ENCODE measurements at regions not wholly inside any gene's neighbourhood (a gene's known extent, or its start where the extent isn't known, plus 50 kb on each side); places are given as distances from the start of the nearest gene placed in this dataset.
"Not testable (repeated sequence)": the region's sequence is repeated elsewhere in the genome, so short reads cannot be mapped to it uniquely, and the experiment has no call there.

DNA sequence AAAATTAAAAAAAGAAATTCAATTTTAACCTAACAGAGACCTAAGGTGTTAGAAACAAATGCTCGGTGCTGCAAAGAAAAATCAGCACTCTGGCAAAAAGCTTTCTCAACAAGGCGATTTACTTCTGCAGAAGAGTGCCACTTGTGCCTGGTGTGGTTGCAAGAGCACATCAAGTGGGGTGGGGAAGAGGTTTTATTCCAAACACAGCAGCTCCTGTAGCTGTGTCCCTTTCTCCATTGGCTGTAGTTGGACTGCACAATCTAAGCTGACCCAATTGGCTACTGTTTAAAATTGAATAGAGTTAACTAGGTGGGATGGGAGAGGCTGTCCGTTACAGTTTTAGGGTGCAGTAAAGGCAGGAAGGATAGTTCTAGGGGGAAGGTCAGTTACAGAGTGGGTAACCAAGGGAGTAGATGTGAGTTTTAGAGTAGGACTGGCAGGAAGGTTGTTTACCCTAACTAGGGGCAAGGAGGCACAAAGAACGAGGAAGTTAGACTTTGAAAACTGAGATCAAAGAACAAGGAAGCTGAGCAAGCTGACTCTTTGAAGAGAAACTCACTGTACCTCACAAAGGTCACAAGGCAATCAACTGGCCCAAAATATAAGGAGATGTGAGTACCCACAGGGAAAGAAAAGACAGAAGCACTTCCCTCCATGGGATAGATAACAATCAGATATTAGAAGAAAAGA lies 145.7 kb downstream of the LIG4 start:
- Histone ChIP-seq H3K79me2 (ENCODE audit: insufficient read depth, low read length) (no peaks in the 10 kb centered on the region), H3K36me3 (ENCODE audit: insufficient read depth, low read length) (no peaks in the 10 kb centered on the region), H3F3A (ENCODE audit: low read depth) (no peaks in the 10 kb centered on the region), H3K9me3 (ENCODE audit: insufficient read depth, low read depth, low read length) (no peaks in the 10 kb centered on the region), H3K9ac (ENCODE audit: low read depth, low read length, poor library complexity, severe bottlenecking) (no peak overlapping the region), H4K20me1 (ENCODE audit: insufficient read depth, low read length, poor library complexity, severe bottlenecking) (no peaks in the 10 kb centered on the region), H2AFZ (ENCODE audit: low read length) (no peak overlapping the region), H3K4me1 (ENCODE audit: insufficient read depth, low read length, poor library complexity, severe bottlenecking) (no peaks in the 10 kb centered on the region), H3K4me3 (ENCODE audit: low read length, poor library complexity, severe bottlenecking) (no peak overlapping the region), H3K27me3 (ENCODE audit: insufficient read depth, low read length, poor library complexity, severe bottlenecking) (no peaks in the 10 kb centered on the region), H3K9me2 (replicated peaks; ENCODE audit: low read depth, low read length) (no peaks in the 10 kb centered on the region), H3K4me2 (ENCODE audit: low read depth, low read length, poor library complexity, severe bottlenecking) (no peak overlapping the region)
- TF ChIP-seq EZH2phosphoT487 (IDR thresholded peaks at IDR 0.05; ENCODE audit: borderline replicate concordance): no peak
- TF ChIP-seq, protein P1, sequence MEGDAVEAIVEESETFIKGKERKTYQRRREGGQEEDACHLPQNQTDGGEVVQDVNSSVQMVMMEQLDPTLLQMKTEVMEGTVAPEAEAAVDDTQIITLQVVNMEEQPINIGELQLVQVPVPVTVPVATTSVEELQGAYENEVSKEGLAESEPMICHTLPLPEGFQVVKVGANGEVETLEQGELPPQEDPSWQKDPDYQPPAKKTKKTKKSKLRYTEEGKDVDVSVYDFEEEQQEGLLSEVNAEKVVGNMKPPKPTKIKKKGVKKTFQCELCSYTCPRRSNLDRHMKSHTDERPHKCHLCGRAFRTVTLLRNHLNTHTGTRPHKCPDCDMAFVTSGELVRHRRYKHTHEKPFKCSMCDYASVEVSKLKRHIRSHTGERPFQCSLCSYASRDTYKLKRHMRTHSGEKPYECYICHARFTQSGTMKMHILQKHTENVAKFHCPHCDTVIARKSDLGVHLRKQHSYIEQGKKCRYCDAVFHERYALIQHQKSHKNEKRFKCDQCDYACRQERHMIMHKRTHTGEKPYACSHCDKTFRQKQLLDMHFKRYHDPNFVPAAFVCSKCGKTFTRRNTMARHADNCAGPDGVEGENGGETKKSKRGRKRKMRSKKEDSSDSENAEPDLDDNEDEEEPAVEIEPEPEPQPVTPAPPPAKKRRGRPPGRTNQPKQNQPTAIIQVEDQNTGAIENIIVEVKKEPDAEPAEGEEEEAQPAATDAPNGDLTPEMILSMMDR (conservative IDR thresholded peaks at IDR 0.05; ENCODE audit: low read length): no peak

DNA sequence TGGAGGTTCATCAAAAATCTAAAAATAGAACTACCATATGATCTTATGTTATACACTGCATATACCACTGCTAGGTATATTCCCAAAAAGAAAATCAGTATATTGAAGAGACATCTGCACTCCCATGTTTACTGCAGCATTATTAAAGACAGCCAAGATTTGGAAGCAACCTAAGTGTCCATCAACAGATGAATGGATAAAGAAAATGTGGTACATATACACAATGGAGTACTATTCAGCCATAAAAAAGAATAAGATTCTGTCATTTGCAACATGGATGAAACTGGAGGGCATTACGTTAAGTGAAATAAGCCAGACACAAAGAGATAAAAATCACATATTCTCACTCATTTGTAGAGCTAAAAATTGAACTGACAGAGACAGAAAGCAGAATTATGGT lies 151.0 kb downstream of the LIG4 start:
- H3K4me2 ChIP-seq (ENCODE audit: low read depth, low read length, poor library complexity, severe bottlenecking); H3K36me3 ChIP-seq (ENCODE audit: insufficient read depth, low read length); H3K9me2 ChIP-seq (replicated peaks; ENCODE audit: low read depth, low read length); H4K20me1 ChIP-seq (ENCODE audit: insufficient read depth, low read length, poor library complexity, severe bottlenecking); H3K4me3 ChIP-seq (ENCODE audit: low read length, poor library complexity, severe bottlenecking); H3K4me1 ChIP-seq (ENCODE audit: insufficient read depth, low read length, poor library complexity, severe bottlenecking); H3K27me3 ChIP-seq (ENCODE audit: insufficient read depth, low read length, poor library complexity, severe bottlenecking); H3K9me3 ChIP-seq (ENCODE audit: insufficient read depth, low read depth, low read length); H3K79me2 ChIP-seq (ENCODE audit: insufficient read depth, low read length); H2AFZ ChIP-seq (ENCODE audit: low read length); H3K9ac ChIP-seq (ENCODE audit: low read depth, low read length, poor library complexity, severe bottlenecking); H3F3A ChIP-seq (ENCODE audit: low read depth): not testable (repeated sequence)

DNA sequence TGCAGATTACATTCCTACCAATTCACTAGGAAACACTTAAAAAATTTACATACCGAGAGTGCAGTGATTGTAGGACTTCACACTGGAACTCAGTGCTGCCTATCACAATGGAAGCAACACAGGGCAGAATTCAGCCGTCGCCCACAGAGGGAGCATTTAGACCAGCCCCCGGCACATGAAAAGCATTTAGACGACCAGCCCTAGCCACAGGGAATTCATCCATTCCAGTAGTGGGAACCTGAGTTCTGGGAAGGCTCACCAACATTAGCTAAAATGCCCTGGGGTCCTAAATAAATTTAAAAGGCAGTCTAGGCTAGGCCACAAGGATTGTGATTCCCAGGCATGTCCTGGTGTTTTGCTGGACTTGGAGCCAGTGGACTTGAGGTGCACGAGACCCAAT lies 155.2 kb downstream of the LIG4 start:
- Histone ChIP-seq H3K4me1 (ENCODE audit: insufficient read depth, low read length, poor library complexity, severe bottlenecking) (no peaks in the 10 kb centered on the region), H3K27me3 (ENCODE audit: insufficient read depth, low read length, poor library complexity, severe bottlenecking) (no peaks in the 10 kb centered on the region), H3K36me3 (ENCODE audit: insufficient read depth, low read length) (no peaks in the 10 kb centered on the region), H4K20me1 (ENCODE audit: insufficient read depth, low read length, poor library complexity, severe bottlenecking) (no peaks in the 10 kb centered on the region), H2AFZ (ENCODE audit: low read length) (no peak overlapping the region), H3K9ac (ENCODE audit: low read depth, low read length, poor library complexity, severe bottlenecking) (no peak overlapping the region), H3K9me2 (replicated peaks; ENCODE audit: low read depth, low read length) (no peaks in the 10 kb centered on the region), H3F3A (ENCODE audit: low read depth) (no peaks in the 10 kb centered on the region), H3K4me3 (ENCODE audit: low read length, poor library complexity, severe bottlenecking) (no peak overlapping the region), H3K79me2 (ENCODE audit: insufficient read depth, low read length) (no peaks in the 10 kb centered on the region), H3K9me3 (ENCODE audit: insufficient read depth, low read depth, low read length) (no peaks in the 10 kb centered on the region; the same call in 1 of the 2 replicates), H3K4me2 (ENCODE audit: low read depth, low read length, poor library complexity, severe bottlenecking) (no peak overlapping the region)
- TF ChIP-seq EZH2phosphoT487 (IDR thresholded peaks at IDR 0.05; ENCODE audit: borderline replicate concordance): no peak
- TF ChIP-seq, protein P1 (conservative IDR thresholded peaks at IDR 0.05; ENCODE audit: low read length): no peak

DNA sequence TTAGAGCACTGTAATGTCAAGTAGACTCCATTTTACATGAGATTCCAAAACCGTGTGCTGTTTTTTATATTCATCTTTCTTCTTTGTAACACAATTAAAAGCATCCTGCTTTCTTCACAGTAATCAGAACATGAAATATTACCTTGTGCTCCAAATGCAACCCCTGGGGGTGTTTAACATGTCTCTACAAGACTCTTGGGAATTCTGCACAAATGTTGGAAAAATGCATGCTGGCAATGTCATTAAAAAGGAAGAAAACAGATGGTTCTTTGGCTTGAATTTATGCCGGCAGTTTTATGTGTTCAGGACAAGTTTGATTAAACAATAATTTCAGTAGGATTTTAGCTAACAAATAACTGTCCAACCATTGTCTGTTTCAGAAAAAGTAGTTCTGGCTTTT lies 159.1 kb downstream of the LIG4 start:
- Histone ChIP-seq H3K4me1 (ENCODE audit: insufficient read depth, low read length, poor library complexity, severe bottlenecking) (no peaks in the 10 kb centered on the region), H2AFZ (ENCODE audit: low read length) (no peak overlapping the region), H3K36me3 (ENCODE audit: insufficient read depth, low read length) (no peaks in the 10 kb centered on the region), H3K4me2 (ENCODE audit: low read depth, low read length, poor library complexity, severe bottlenecking) (no peak overlapping the region), H3K27me3 (ENCODE audit: insufficient read depth, low read length, poor library complexity, severe bottlenecking) (no peaks in the 10 kb centered on the region), H3K9me2 (replicated peaks; ENCODE audit: low read depth, low read length) (no peaks in the 10 kb centered on the region), H3K79me2 (ENCODE audit: insufficient read depth, low read length) (no peaks in the 10 kb centered on the region), H3K4me3 (ENCODE audit: low read length, poor library complexity, severe bottlenecking) (no peak overlapping the region), H3F3A (ENCODE audit: low read depth) (no peaks in the 10 kb centered on the region), H3K9me3 (ENCODE audit: insufficient read depth, low read depth, low read length) (no peaks in the 10 kb centered on the region), H4K20me1 (ENCODE audit: insufficient read depth, low read length, poor library complexity, severe bottlenecking) (no peaks in the 10 kb centered on the region), H3K9ac (ENCODE audit: low read depth, low read length, poor library complexity, severe bottlenecking) (no peak overlapping the region)
- no peak for TF ChIP-seq EZH2phosphoT487 (IDR thresholded peaks at IDR 0.05; ENCODE audit: borderline replicate concordance)
- TF ChIP-seq, protein P1 (conservative IDR thresholded peaks at IDR 0.05; ENCODE audit: low read length): no peak
